WI38 (cell line): ENCODE measurements at regions not wholly inside any gene's neighbourhood (a gene's known extent, or its start where the extent isn't known, plus 50 kb on each side); places are given as distances from the start of the nearest gene placed in this dataset.

Experiments used
- H3K4me3 ChIP-seq: 2 replicates; pipeline ENCODE4 v1.5.1; 2011; ENCODE audit warnings: low read depth, mild to moderate bottlenecking, control low read depth, low read length
- TF ChIP-seq, protein P1 (sequence below): IDR thresholded peaks from 2 replicates; pipeline ENCODE4 v1.5.1; 2012; ENCODE audit warnings: low read depth, mild to moderate bottlenecking, control low read depth, low read length

GRCh38 chr11:33515347-33515746 lies 185.3 kb downstream of the C11orf91 start:
- TF ChIP-seq, protein P1, sequence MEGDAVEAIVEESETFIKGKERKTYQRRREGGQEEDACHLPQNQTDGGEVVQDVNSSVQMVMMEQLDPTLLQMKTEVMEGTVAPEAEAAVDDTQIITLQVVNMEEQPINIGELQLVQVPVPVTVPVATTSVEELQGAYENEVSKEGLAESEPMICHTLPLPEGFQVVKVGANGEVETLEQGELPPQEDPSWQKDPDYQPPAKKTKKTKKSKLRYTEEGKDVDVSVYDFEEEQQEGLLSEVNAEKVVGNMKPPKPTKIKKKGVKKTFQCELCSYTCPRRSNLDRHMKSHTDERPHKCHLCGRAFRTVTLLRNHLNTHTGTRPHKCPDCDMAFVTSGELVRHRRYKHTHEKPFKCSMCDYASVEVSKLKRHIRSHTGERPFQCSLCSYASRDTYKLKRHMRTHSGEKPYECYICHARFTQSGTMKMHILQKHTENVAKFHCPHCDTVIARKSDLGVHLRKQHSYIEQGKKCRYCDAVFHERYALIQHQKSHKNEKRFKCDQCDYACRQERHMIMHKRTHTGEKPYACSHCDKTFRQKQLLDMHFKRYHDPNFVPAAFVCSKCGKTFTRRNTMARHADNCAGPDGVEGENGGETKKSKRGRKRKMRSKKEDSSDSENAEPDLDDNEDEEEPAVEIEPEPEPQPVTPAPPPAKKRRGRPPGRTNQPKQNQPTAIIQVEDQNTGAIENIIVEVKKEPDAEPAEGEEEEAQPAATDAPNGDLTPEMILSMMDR, result no peak
- H3K4me3 ChIP-seq, result no peak overlapping the region

GRCh38 chr11:33514079-33514925 lies 186.3 kb downstream of the C11orf91 start:
- TF ChIP-seq, protein P1, result no peak
- H3K4me3 ChIP-seq, result no peak overlapping the region

- no peak overlapping the region for H3K4me3 ChIP-seq
- TF ChIP-seq, protein P1, result no peak
Observed at GRCh38 chr11:33509632-33510031, 191.0 kb downstream of the C11orf91 start.

GRCh38 chr11:33507967-33508366 lies 192.7 kb downstream of the C11orf91 start:
- TF ChIP-seq, protein P1, result no peak
- no peak overlapping the region for H3K4me3 ChIP-seq

GRCh38 chr11:33507356-33507755 lies 193.3 kb downstream of the C11orf91 start:
- H3K4me3 ChIP-seq, result no peak overlapping the region
- TF ChIP-seq, protein P1, result no peak

DNA sequence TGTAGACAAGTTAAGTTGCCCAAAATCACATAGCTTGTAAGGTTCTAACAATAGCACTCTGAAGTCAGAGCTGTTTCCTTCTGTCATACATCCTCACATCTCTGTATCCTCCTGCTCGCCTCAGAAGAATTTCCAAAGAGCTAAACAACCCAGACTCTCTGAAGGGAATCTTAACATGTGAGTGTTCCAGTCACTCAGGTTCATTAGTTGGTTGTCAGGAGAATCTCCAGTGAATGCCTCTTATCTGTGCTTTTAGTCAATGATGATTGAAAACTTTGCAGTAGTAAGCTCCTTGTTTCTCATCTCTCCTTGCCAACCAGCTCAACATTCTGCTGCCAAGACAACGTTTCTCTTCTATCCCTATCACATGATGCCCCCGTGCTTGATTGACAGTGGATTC lies 195.5 kb downstream of the C11orf91 start:
- no peak overlapping the region for H3K4me3 ChIP-seq
- TF ChIP-seq, protein P1, result no peak

DNA sequence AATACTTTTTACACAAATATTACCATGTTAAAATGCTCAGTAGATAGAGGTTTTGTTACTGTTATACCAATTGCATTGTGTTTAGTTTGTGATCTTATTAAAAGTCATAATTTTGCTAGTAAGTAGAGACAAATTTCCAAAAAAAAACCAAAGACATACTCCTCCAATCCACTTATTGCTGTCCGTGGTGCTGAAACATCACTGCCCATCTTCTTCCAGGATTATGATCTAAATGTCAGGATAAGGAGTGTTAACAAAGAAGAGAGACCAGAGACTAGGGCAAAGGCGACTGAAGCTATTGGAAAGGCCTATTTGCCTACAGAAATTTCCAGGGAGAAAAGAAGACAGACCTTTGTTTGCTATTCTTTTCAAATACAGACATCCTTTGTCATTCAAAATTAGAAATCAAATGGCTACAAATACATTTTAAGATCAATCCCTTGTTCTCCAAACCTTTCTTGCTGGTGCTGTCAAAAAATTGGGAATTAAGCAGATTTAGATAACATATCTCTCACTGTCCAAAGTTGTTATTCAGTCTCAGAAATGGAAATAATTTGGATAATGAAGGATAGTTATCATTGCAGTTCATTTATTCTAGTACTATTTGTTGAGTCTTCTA lies 199.7 kb downstream of the C11orf91 start:
- no peak overlapping the region for H3K4me3 ChIP-seq
- TF ChIP-seq, protein P1, result no peak
